ENCODE measurements at regions not wholly inside any gene's neighbourhood (a gene's known extent, or its start where the extent isn't known, plus 50 kb on each side); places are given as distances from the start of the nearest gene placed in this dataset.
"Not testable (repeated sequence)": the region's sequence is repeated elsewhere in the genome, so short reads cannot be mapped to it uniquely, and the experiment has no call there.

DNA sequence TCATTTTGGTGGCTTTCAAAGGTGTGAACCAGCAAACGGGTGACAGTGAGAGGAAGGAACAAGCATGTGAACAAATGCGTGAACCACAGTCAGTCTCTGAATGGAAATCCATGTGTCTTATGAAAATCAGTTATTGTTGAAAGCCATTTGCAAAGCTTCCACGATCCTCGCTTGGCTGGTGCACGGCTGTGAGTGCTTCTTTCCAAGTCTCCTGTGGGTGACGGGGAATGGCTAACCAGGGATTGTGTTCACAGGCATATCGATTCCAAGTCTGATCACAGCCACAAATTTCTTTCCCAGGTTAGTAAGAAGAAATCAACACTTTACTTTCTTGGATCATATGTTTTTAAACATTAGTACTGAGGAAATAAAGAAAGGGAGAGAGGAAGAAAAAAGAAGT is 556.9 kb upstream of the RBFOX1 start:
- DNase-seq (ENCODE audit: low spot score) (no peak), ATAC-seq (ENCODE audit: low FRiP score) (no peak)
- TF ChIP-seq CTCF (IDR thresholded peaks at IDR 0.05) = no peak

DNA sequence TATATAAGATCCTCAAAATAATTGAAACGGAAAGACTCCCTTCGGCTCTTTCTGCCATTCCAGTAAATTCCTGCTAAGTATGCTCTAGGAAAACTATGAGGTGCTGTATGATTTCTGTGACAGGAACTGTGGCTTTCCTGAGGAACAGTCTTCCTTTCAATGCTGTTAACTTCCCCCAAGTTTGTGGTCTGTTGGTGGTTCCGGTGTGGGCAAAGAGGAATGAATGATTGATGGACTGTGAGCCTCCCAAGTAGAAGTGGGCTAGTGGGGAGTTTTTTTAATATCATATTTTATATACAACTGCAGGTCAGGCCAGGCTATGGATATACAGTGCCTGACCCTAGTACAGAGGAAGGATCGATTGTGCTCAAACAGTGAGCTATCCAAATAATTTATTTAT is 560.7 kb upstream of the RBFOX1 start:
- TF ChIP-seq CTCF (IDR thresholded peaks at IDR 0.05) = no peak
- no peak for DNase-seq (ENCODE audit: low spot score)

DNA sequence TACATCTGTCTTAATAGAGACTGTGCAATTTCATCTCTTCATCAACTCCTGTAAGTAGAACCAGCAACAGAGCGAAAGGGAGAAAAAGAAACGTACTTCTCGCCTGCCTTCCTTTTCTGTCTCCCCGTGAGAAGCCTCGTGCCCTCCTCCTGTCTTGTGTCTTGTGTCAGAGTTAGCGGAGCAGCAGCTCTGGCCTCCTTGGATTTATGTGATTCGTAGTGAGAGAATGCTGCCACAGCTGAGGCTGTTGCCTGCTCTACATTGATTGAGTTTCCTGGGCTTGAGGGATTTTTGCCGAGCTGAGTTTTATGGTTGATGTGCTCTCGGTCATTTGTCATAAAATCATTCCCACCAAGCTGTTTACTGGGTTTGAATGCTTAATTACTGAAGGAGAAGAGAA is 579.1 kb upstream of the RBFOX1 start:
- DNase-seq (ENCODE audit: low spot score) = no peak
- TF ChIP-seq CTCF (IDR thresholded peaks at IDR 0.05) = no peak
- ATAC-seq (ENCODE audit: low FRiP score) = no peak

More for the DNA sequence above, 560.7 kb upstream of the RBFOX1 start:
- ATAC-seq (ENCODE audit: low FRiP score) = no peak

DNA sequence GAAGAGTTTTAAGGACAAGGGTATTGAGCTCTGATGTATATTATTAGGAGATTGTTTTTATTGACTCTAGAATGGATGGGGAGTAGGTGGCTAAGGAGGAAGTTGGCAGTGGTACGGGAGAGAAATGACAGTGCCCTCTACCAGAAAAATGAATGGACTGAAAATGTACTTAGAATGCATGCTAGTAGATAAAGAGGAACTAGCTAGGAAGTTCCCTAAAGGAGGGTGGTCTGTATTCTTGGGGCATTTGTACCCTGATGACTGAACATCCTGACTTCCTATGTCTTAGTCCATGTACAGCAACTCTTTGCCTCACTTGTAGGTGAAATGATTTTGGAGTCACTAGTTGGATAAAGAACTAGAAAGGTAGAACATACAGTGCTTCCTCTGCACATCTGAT is 581.5 kb upstream of the RBFOX1 start:
- ATAC-seq (ENCODE audit: low FRiP score) (no peak), DNase-seq (ENCODE audit: low spot score) (no peak)
- no peak for TF ChIP-seq CTCF (IDR thresholded peaks at IDR 0.05)

- DNase-seq (ENCODE audit: low spot score) (no peak), ATAC-seq (ENCODE audit: low FRiP score) (no peak)
- no peak for TF ChIP-seq CTCF (IDR thresholded peaks at IDR 0.05)
These were observed 582.9 kb upstream of the RBFOX1 start for GRCh38 chr16:6749698-6750097.

GRCh38 chr16:6736302-6736701 is 596.3 kb upstream of the RBFOX1 start:
- not testable (repeated sequence) for DNase-seq (ENCODE audit: low spot score)

DNA sequence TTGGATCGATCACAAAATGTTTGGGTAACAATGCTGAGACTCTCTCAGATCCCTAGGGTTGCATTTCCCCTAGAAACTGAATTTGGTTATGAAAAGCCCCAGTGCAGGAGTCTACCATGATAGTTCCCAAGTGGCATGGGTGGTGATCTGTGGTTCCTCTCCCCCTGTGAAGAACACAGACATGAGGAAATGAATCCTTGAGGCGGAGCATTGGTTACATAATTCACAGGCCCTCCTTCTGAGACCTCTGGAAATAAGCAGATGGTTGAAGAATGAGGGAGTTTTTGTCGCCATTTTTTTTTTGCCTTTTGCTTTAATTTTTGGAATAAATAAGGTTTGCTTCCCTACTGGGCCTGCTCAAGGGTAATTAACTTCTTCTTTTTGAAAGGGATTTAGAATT is 597.0 kb upstream of the RBFOX1 start:
- TF ChIP-seq CTCF (IDR thresholded peaks at IDR 0.05) = no peak
- DNase-seq (ENCODE audit: low spot score) (no peak), ATAC-seq (ENCODE audit: low FRiP score) (no peak)

More at GRCh38 chr16:6736302-6736701, 596.3 kb upstream of the RBFOX1 start:
- not testable (repeated sequence) for ATAC-seq (ENCODE audit: low FRiP score)

- ATAC-seq (ENCODE audit: low FRiP score) (no peak), DNase-seq (ENCODE audit: low spot score) (no peak)
These were observed 600.5 kb upstream of the RBFOX1 start for GRCh38 chr16:6732166-6732565.

More at GRCh38 chr16:6732166-6732565, 600.5 kb upstream of the RBFOX1 start:
- no peak for TF ChIP-seq CTCF (IDR thresholded peaks at IDR 0.05)
